H1 (cell line): ENCODE measurements at regions not wholly inside any gene's neighbourhood (a gene's known extent, or its start where the extent isn't known, plus 50 kb on each side); places are given as distances from the start of the nearest gene placed in this dataset.

Experiments used
- CTCF ChIA-PET: fragments of 300-600 bp; sonication (Branson Sonifier 250); formaldehyde crosslinking; loops from one replicate; lab custom pipeline; 2021; ENCODE audit not compliant: partially characterized antibody; lab: Charles Lee
- POLR2A ChIA-PET: fragments of 300-600 bp; sonication (Branson Sonifier 250); formaldehyde crosslinking; loops from one replicate; lab custom pipeline; 2021; ENCODE audit warnings: inconsistent platforms; ENCODE audit not compliant: partially characterized antibody; lab: Charles Lee
- DNase-seq, 2 experiments: peaks; one replicate each; pipeline versions ENCODE4 v3.0.0 to v3.0.0-alpha.2; 2010 to 2022; ENCODE audit warnings: low spot score in 2 of 2, low read depth in 1 of 2, mixed read lengths in 1 of 2
- FAIRE-seq: peaks from 2 replicates; lab custom pipeline; 2011; peaks lifted over from hg19 to GRCh38; lab: Jason Lieb, UNC
- H2AFZ ChIP-seq: 2 replicates; pipeline ENCODE4 v1.8.1; 2012; ENCODE audit warnings: low read length, inconsistent platforms
- H2AK5ac ChIP-seq: 2 replicates; pipeline ENCODE4 v1.6.1; 2013; ENCODE audit warnings: low read depth, low read length
- H2BK120ac ChIP-seq: replicated peaks from 2 replicates; pipeline ENCODE3; 2013; ENCODE audit warnings: low read depth, low read length, inconsistent platforms
- H2BK12ac ChIP-seq: 2 replicates; pipeline ENCODE4 v1.6.1; 2013; ENCODE audit warnings: low read depth, low read length
- H2BK15ac ChIP-seq: 2 replicates; pipeline ENCODE4 v1.6.1; 2013; ENCODE audit warnings: low read length
- H2BK20ac ChIP-seq: 2 replicates; pipeline ENCODE4 v1.6.1; 2013; ENCODE audit warnings: low read length
- H2BK5ac ChIP-seq: 2 replicates; pipeline ENCODE4 v1.6.1; 2013; ENCODE audit warnings: low read depth, low read length
- H3K14ac ChIP-seq: 2 replicates; pipeline ENCODE4 v1.6.1; 2013; ENCODE audit warnings: inconsistent platforms; ENCODE audit not compliant: insufficient read length
- H3K18ac ChIP-seq: 2 replicates; pipeline ENCODE4 v1.6.1; 2013; ENCODE audit warnings: low read length; ENCODE audit errors: extremely low read depth
- H3K23ac ChIP-seq: 2 replicates; pipeline ENCODE4 v1.6.1; 2013; ENCODE audit warnings: inconsistent platforms; ENCODE audit not compliant: insufficient read length
- H3K23me2 ChIP-seq: 2 replicates; pipeline ENCODE4 v1.6.1; 2013; ENCODE audit warnings: low read depth, low read length
- H3K27ac ChIP-seq: 2 replicates; pipeline ENCODE4 v1.6.1; 2011; ENCODE audit warnings: low read depth, low read length, inconsistent platforms
- H3K27me3 ChIP-seq, 4 experiments: replicated peaks in 1 of 4; 1 replicate in 1 of 4; 2 replicates in 3 of 4; pipeline versions ENCODE4 v1.6.1 to v1.8.1; 2011 to 2013; ENCODE audit warnings: low read length in 3 of 4, mild to moderate bottlenecking in 3 of 4, inconsistent platforms in 2 of 4, mixed read lengths in 2 of 4, moderate library complexity in 1 of 4; ENCODE audit not compliant: control insufficient read depth in 3 of 4, insufficient read depth in 3 of 4; ENCODE audit errors: extremely low read depth in 1 of 4
- H3K36me3 ChIP-seq, 4 experiments: 2 replicates each; pipeline versions ENCODE4 v1.6.1 to v1.8.1; 2011 to 2013; ENCODE audit warnings: mild to moderate bottlenecking in 4 of 4, low read length in 3 of 4, moderate library complexity in 2 of 4, control low read depth in 1 of 4, inconsistent platforms in 1 of 4; ENCODE audit not compliant: insufficient read depth in 4 of 4, control insufficient read depth in 2 of 4
- H3K4ac ChIP-seq: replicated peaks from 2 replicates; pipeline ENCODE3; 2013; ENCODE audit warnings: low read length, low read depth, mixed read lengths, inconsistent platforms; ENCODE audit not compliant: insufficient read length
- H3K4me1 ChIP-seq, 4 experiments: replicated peaks in 1 of 4; 1 replicate in 1 of 4; 2 replicates in 3 of 4; pipeline versions ENCODE4 v1.6.1 to v1.8.1; 2011 to 2013; ENCODE audit warnings: low read length in 3 of 4, inconsistent platforms in 2 of 4, mixed read lengths in 1 of 4; ENCODE audit not compliant: insufficient read depth in 4 of 4, control insufficient read depth in 3 of 4
- H3K4me2 ChIP-seq, 2 experiments: 2 replicates each; pipeline versions ENCODE4 v1.6.1 to v1.8.1; 2011 to 2013; ENCODE audit warnings: low read depth in 2 of 2, low read length in 2 of 2, control low read depth in 1 of 2, inconsistent platforms in 1 of 2, mild to moderate bottlenecking in 1 of 2; ENCODE audit not compliant: insufficient read depth in 1 of 2
- H3K4me3 ChIP-seq, 4 experiments: fragments of 200-600, 300-600 bp in 1 of 4; sonication (generic), shearing (Covaris generic), sonication (Bioruptor Twin) in 1 of 4; 2 replicates each; pipeline versions ENCODE4 v1.5.1 to v1.8.1; 2011 to 2016; ENCODE audit warnings: low read length in 4 of 4, low read depth in 3 of 4, control low read depth in 2 of 4, inconsistent platforms in 2 of 4, mild to moderate bottlenecking in 2 of 4, mixed read lengths in 1 of 4, moderate library complexity in 1 of 4; ENCODE audit not compliant: insufficient read depth in 2 of 4; ENCODE audit errors: extremely low read depth in 1 of 4
- H3K56ac ChIP-seq: replicated peaks from 2 replicates; pipeline ENCODE3; 2013; ENCODE audit warnings: low read depth, mild to moderate bottlenecking, mixed read lengths, low read length, inconsistent platforms; ENCODE audit not compliant: insufficient read length
- H3K79me1 ChIP-seq: 2 replicates; pipeline ENCODE4 v1.6.1; 2013; ENCODE audit warnings: low read depth, low read length, control low read depth
- H3K79me2 ChIP-seq, 2 experiments: 2 replicates each; pipeline versions ENCODE4 v1.6.1 to v1.8.1; 2012 to 2013; ENCODE audit warnings: low read length in 2 of 2, mild to moderate bottlenecking in 2 of 2, inconsistent platforms in 1 of 2; ENCODE audit not compliant: insufficient read depth in 2 of 2, control insufficient read depth in 1 of 2
- H3K9ac ChIP-seq, 4 experiments: replicated peaks in 1 of 4; 1 replicate in 1 of 4; 2 replicates in 3 of 4; pipeline versions ENCODE4 v1.6.1 to v1.8.1; 2011 to 2013; ENCODE audit warnings: low read depth in 3 of 4, low read length in 3 of 4, control low read depth in 2 of 4, mild to moderate bottlenecking in 2 of 4, moderate library complexity in 2 of 4, inconsistent platforms in 1 of 4; ENCODE audit errors: extremely low read depth in 1 of 4
- H3K9me3 ChIP-seq, 2 experiments: 2 replicates each; pipeline versions ENCODE4 v1.6.1 to v1.8.1; 2012 to 2013; ENCODE audit warnings: mild to moderate bottlenecking in 2 of 2, moderate library complexity in 2 of 2, control low read depth in 1 of 2, inconsistent platforms in 1 of 2, low read depth in 1 of 2, low read length in 1 of 2, mixed read lengths in 1 of 2; ENCODE audit not compliant: insufficient read depth in 2 of 2
- H4K20me1 ChIP-seq, 2 experiments: replicated peaks in 1 of 2; 2 replicates each; pipeline versions ENCODE3 to v1.8.1; 2011 to 2013; ENCODE audit warnings: inconsistent platforms in 2 of 2, low read length in 2 of 2, mild to moderate bottlenecking in 1 of 2; ENCODE audit not compliant: insufficient read depth in 2 of 2, control insufficient read depth in 1 of 2
- H4K5ac ChIP-seq: 2 replicates; pipeline ENCODE4 v1.6.1; 2013; ENCODE audit warnings: low read length, low read depth, mixed read lengths, inconsistent platforms; ENCODE audit not compliant: insufficient read length
- H4K8ac ChIP-seq: 2 replicates; pipeline ENCODE4 v1.8.0; 2013; ENCODE audit warnings: mild to moderate bottlenecking, moderate library complexity, low read length, inconsistent platforms; ENCODE audit not compliant: insufficient read depth; ENCODE audit errors: extremely low read depth
- H4K91ac ChIP-seq: replicated peaks from 2 replicates; pipeline ENCODE3; 2013; ENCODE audit warnings: low read length, mixed read lengths, inconsistent platforms; ENCODE audit not compliant: insufficient read length
- BCL11A ChIP-seq, 2 experiments: IDR thresholded peaks; one replicate each; pipeline ENCODE4 v1.6.1; 2011; ENCODE audit warnings: low read depth in 2 of 2, low read length in 2 of 2, mild to moderate bottlenecking in 2 of 2
- BRCA1 ChIP-seq: IDR thresholded peaks from 2 replicates; pipeline ENCODE4 v1.6.1; 2012; ENCODE audit warnings: low read depth, low read length, improper control_type of control experiment
- CHD1 ChIP-seq: IDR thresholded peaks from 2 replicates; pipeline ENCODE4 v1.6.1; 2012; ENCODE audit warnings: low read depth, low read length, improper control_type of control experiment
- EGR1 ChIP-seq: IDR thresholded peaks from 2 replicates; pipeline ENCODE4 v1.6.1; 2011; ENCODE audit warnings: low read depth, low read length, borderline replicate concordance
- KDM4A ChIP-seq: IDR thresholded peaks from one replicate; pipeline ENCODE4 v1.7.1; 2012; ENCODE audit warnings: low read depth, mild to moderate bottlenecking, moderate library complexity, low read length, inconsistent platforms; ENCODE audit not compliant: severe bottlenecking
- MAFK ChIP-seq: IDR thresholded peaks from 2 replicates; pipeline ENCODE4 v1.6.1; 2012; ENCODE audit warnings: low read depth, mild to moderate bottlenecking, improper control_type of control experiment, low read length
- NRF1 ChIP-seq: IDR thresholded peaks from 2 replicates; pipeline ENCODE4 v1.6.1; 2011; ENCODE audit warnings: mild to moderate bottlenecking, low read depth, low read length, improper control_type of control experiment
- RAD21 ChIP-seq, 2 experiments: IDR thresholded peaks in 1 of 2; conservative IDR thresholded peaks in 1 of 2; 2 replicates each; pipeline ENCODE4 v1.6.1; 2011; ENCODE audit warnings: low read depth in 2 of 2, low read length in 2 of 2, improper control_type of control experiment in 1 of 2, inconsistent platforms in 1 of 2, mild to moderate bottlenecking in 1 of 2, moderate library complexity in 1 of 2
- SIN3A ChIP-seq, 2 experiments: IDR thresholded peaks in 1 of 2; conservative IDR thresholded peaks in 1 of 2; 2 replicates each; pipeline ENCODE4 v1.6.1; 2011 to 2012; ENCODE audit warnings: low read length in 2 of 2, improper control_type of control experiment in 1 of 2, low read depth in 1 of 2, mild to moderate bottlenecking in 1 of 2
- SP2 ChIP-seq: IDR thresholded peaks from 2 replicates; pipeline ENCODE4 v1.6.1; 2012; ENCODE audit warnings: mild to moderate bottlenecking, low read length, inconsistent platforms
- TAF1 ChIP-seq: IDR thresholded peaks from 2 replicates; pipeline ENCODE4 v1.6.1; 2011; ENCODE audit warnings: mild to moderate bottlenecking, low read depth, low read length
- TCF12 ChIP-seq: IDR thresholded peaks from 2 replicates; pipeline ENCODE4 v1.6.1; 2011; ENCODE audit warnings: low read depth, mild to moderate bottlenecking, low read length
- ZNF274 ChIP-seq: IDR thresholded peaks from 2 replicates; pipeline ENCODE4 v1.7.0; 2012; ENCODE audit warnings: low read length, borderline replicate concordance; ENCODE audit errors: extremely low read depth
- WGBS, 2 experiments: shearing (Covaris generic) in 1 of 2; methylation state at CpG; one replicate each; pipeline versions ENCODE4 v1.1.6 to v1.1.7; 2013 to 2015; ENCODE audit warnings: low lambda C conversion rate in 2 of 2, mixed read lengths in 2 of 2, inconsistent platforms in 1 of 2, low coverage in 1 of 2, missing lambda C conversion rate in 1 of 2; ENCODE audit not compliant: insufficient replicate concordance in 2 of 2, insufficient coverage in 1 of 2, insufficient read length in 1 of 2; ENCODE audit errors: extremely low coverage in 1 of 2, missing lambda C conversion rate in 1 of 2; 5-methylcytosine and 5-hydroxymethylcytosine counted together
- TF ChIP-seq, protein P1 (sequence below): IDR thresholded peaks from 2 replicates; pipeline ENCODE4 v1.6.1; 2011; ENCODE audit warnings: low read length, improper control_type of control experiment

GRCh38 chr7:8937204-8937603 lies 503.8 kb downstream of the NXPH1 start:
- Histone ChIP-seq H3K4ac (no peak overlapping the region), H3K18ac (no peak overlapping the region), H3K4me2 (no peak overlapping the region), H3K36me3 (no peaks in the 10 kb centered on the region), H2BK5ac (no peak overlapping the region), H2BK120ac (no peak overlapping the region), H3K79me1 (no peaks in the 10 kb centered on the region), H4K8ac (no peak overlapping the region), H3K23ac (no peak overlapping the region), H4K5ac (no peak overlapping the region), H2AK5ac (no peak overlapping the region), H3K9me3 (no peaks in the 10 kb centered on the region), H3K9ac (no peak overlapping the region), H2BK20ac (no peak overlapping the region), H2BK15ac (no peak overlapping the region), H3K4me3 (no peak overlapping the region), H3K79me2 (no peaks in the 10 kb centered on the region), H3K27me3 (no peaks in the 10 kb centered on the region), H3K14ac (no peak overlapping the region), H3K27ac (no peak overlapping the region), H3K4me1 (no peaks in the 10 kb centered on the region; a peak in 1 of 7 replicates), H2AFZ (no peak overlapping the region), H4K91ac (no peak overlapping the region), H3K23me2 (no peaks in the 10 kb centered on the region; the same call in 1 of the 2 replicates), H4K20me1 (no peaks in the 10 kb centered on the region), H2BK12ac (no peak overlapping the region), H3K56ac (no peak overlapping the region)
- POLR2A ChIA-PET = no interaction called here
- FAIRE-seq = no peak
- DNase-seq = no peak
- WGBS, 2 experiments = 86% methylated on average over 2 of the region's 2 CpGs; no CpG with 5 or more reads in 1 of the 2 experiments
- CTCF ChIA-PET = no interaction called here
- no peak for TF ChIP-seq SP2
- no peak for TF ChIP-seq NRF1
- no peak for TF ChIP-seq ZNF274
- TF ChIP-seq EGR1 = no peak
- TF ChIP-seq, protein P1, sequence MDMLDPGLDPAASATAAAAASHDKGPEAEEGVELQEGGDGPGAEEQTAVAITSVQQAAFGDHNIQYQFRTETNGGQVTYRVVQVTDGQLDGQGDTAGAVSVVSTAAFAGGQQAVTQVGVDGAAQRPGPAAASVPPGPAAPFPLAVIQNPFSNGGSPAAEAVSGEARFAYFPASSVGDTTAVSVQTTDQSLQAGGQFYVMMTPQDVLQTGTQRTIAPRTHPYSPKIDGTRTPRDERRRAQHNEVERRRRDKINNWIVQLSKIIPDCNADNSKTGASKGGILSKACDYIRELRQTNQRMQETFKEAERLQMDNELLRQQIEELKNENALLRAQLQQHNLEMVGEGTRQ = no peak
- TF ChIP-seq KDM4A = no peak
- TF ChIP-seq RAD21 (IDR thresholded peaks at IDR 0.05 in 1 of 2, conservative IDR thresholded peaks at IDR 0.05 in 1 of 2; ENCODE audit: low read depth in 2 of 2, low read length in 2 of 2) = no peak
- no peak for TF ChIP-seq CHD1
- TF ChIP-seq BRCA1 = no peak
- no peak for TF ChIP-seq TAF1
- no peak for TF ChIP-seq SIN3A (conservative IDR thresholded peaks at IDR 0.05 in 1 of 2, IDR thresholded peaks at IDR 0.05 in 1 of 2; ENCODE audit: low read depth in 1 of 2, low read length in 2 of 2)
- no peak for TF ChIP-seq BCL11A (IDR thresholded peaks at IDR 0.05; ENCODE audit: low read depth in 2 of 2, low read length in 2 of 2)
- no peak for TF ChIP-seq TCF12
- no peak for TF ChIP-seq MAFK
